ENCODE measurements at regions not wholly inside any gene's neighbourhood (a gene's known extent, or its start where the extent isn't known, plus 50 kb on each side); places are given as distances from the start of the nearest gene placed in this dataset.

- H3K9me3 Mint-ChIP-seq = peaks cover 0 to 4% (median 0%) of the 10 kb centered on the region in 7 donors
- DNase-seq (no peak), ATAC-seq (ENCODE audit: low read depth in 2 of 2) (no peak)
- H3K27me3 Mint-ChIP-seq = peaks cover 16% of the 10 kb centered on the region
- H3K4me3 Mint-ChIP-seq = no peak overlapping the region
- no peaks in the 10 kb centered on the region for H3K4me1 Mint-ChIP-seq
- peaks cover 7% of the 10 kb centered on the region for H3K27me3 ChIP-seq (ENCODE audit: control insufficient read depth, insufficient read depth, low read length)
- H3K4me3 ChIP-seq (ENCODE audit: low read depth, low read length) = no peak overlapping the region
- no peak overlapping the region for H3K27ac ChIP-seq (ENCODE audit: insufficient read depth, low read length, poor library complexity, severe bottlenecking)
- no peaks in the 10 kb centered on the region for H3K36me3 ChIP-seq (ENCODE audit: control insufficient read depth, insufficient read depth, low read length)
- H3K4me1 ChIP-seq (ENCODE audit: control insufficient read depth, insufficient read depth, low read length, poor library complexity, severe bottlenecking) = no peaks in the 10 kb centered on the region
- no peaks in the 10 kb centered on the region for H3K9me3 ChIP-seq (ENCODE audit: control insufficient read depth in 2 of 2, low read length in 2 of 2)
- H3K27ac Mint-ChIP-seq = no peak overlapping the region
- no peaks in the 10 kb centered on the region for H3K36me3 Mint-ChIP-seq
Observed at GRCh38 chr4:83677656-83678055, 141.7 kb downstream of the GPAT3 start.

GRCh38 chr4:83664741-83665140 lies 128.8 kb downstream of the GPAT3 start:
- H3K4me1 Mint-ChIP-seq = peaks cover 4 to 16% (median 6%) of the 10 kb centered on the region in 4 donors

GRCh38 chr4:83664071-83664470 lies 128.2 kb downstream of the GPAT3 start:
- no peaks in the 10 kb centered on the region for H3K4me1 ChIP-seq (ENCODE audit: control insufficient read depth, insufficient read depth, low read length, poor library complexity, severe bottlenecking)
- H3K27ac ChIP-seq (ENCODE audit: insufficient read depth, low read length, poor library complexity, severe bottlenecking) = no peak overlapping the region
- DNase-seq (no peak), ATAC-seq (ENCODE audit: low read depth in 2 of 2) (no peak)
- peaks cover 0 to 1% (median 0%) of the 10 kb centered on the region in 7 donors for H3K9me3 Mint-ChIP-seq
- H3K36me3 ChIP-seq (ENCODE audit: control insufficient read depth, insufficient read depth, low read length) = no peaks in the 10 kb centered on the region
- peaks cover 5% of the 10 kb centered on the region for H3K27me3 ChIP-seq (ENCODE audit: control insufficient read depth, insufficient read depth, low read length)
- H3K4me3 Mint-ChIP-seq = no peak overlapping the region
- peaks cover 4 to 18% (median 6%) of the 10 kb centered on the region in 4 donors for H3K4me1 Mint-ChIP-seq
- H3K36me3 Mint-ChIP-seq = no peaks in the 10 kb centered on the region
- peaks cover 9% of the 10 kb centered on the region for H3K27me3 Mint-ChIP-seq
- H3K27ac Mint-ChIP-seq = no peak overlapping the region
- H3K9me3 ChIP-seq (ENCODE audit: control insufficient read depth in 2 of 2, low read length in 2 of 2) = no peaks in the 10 kb centered on the region
- no peak overlapping the region for H3K4me3 ChIP-seq (ENCODE audit: low read depth, low read length)

More at GRCh38 chr4:83664741-83665140, 128.8 kb downstream of the GPAT3 start:
- Mint-ChIP-seq H3K4me3 (no peak overlapping the region), H3K36me3 (no peaks in the 10 kb centered on the region), H3K9me3 (peaks cover 0 to 1% (median 0%) of the 10 kb centered on the region in 7 donors), H3K27me3 (peaks cover 9% of the 10 kb centered on the region), H3K27ac (no peak overlapping the region)
- ATAC-seq (ENCODE audit: low read depth in 2 of 2) (no peak), DNase-seq (no peak)
- Histone ChIP-seq H3K4me1 (ENCODE audit: control insufficient read depth, insufficient read depth, low read length, poor library complexity, severe bottlenecking) (no peaks in the 10 kb centered on the region), H3K27me3 (ENCODE audit: control insufficient read depth, insufficient read depth, low read length) (peaks cover 5% of the 10 kb centered on the region), H3K4me3 (ENCODE audit: low read depth, low read length) (no peak overlapping the region), H3K9me3 (ENCODE audit: control insufficient read depth in 2 of 2, low read length in 2 of 2) (no peaks in the 10 kb centered on the region), H3K27ac (ENCODE audit: insufficient read depth, low read length, poor library complexity, severe bottlenecking) (no peak overlapping the region), H3K36me3 (ENCODE audit: control insufficient read depth, insufficient read depth, low read length) (no peaks in the 10 kb centered on the region)

GRCh38 chr4:83662204-83662603 lies 126.3 kb downstream of the GPAT3 start:
- Mint-ChIP-seq H3K4me1 (peaks cover 4 to 18% (median 6%) of the 10 kb centered on the region in 4 donors), H3K27me3 (peaks cover 5% of the 10 kb centered on the region), H3K36me3 (no peaks in the 10 kb centered on the region), H3K4me3 (no peak overlapping the region), H3K9me3 (peaks cover 0 to 1% (median 0%) of the 10 kb centered on the region in 7 donors), H3K27ac (peak overlapping the region in 1 of 3 donors; percentile 60)
- DNase-seq (no peak), ATAC-seq (ENCODE audit: low read depth in 2 of 2) (no peak)
- Histone ChIP-seq H3K4me3 (ENCODE audit: low read depth, low read length) (no peak overlapping the region), H3K4me1 (ENCODE audit: control insufficient read depth, insufficient read depth, low read length, poor library complexity, severe bottlenecking) (no peaks in the 10 kb centered on the region), H3K27ac (ENCODE audit: insufficient read depth, low read length, poor library complexity, severe bottlenecking) (no peak overlapping the region), H3K27me3 (ENCODE audit: control insufficient read depth, insufficient read depth, low read length) (peaks cover 5% of the 10 kb centered on the region), H3K9me3 (ENCODE audit: control insufficient read depth in 2 of 2, low read length in 2 of 2) (no peaks in the 10 kb centered on the region), H3K36me3 (ENCODE audit: control insufficient read depth, insufficient read depth, low read length) (no peaks in the 10 kb centered on the region)

GRCh38 chr4:83661359-83661758 lies 125.5 kb downstream of the GPAT3 start:
- Mint-ChIP-seq H3K36me3 (no peaks in the 10 kb centered on the region), H3K27ac (no peak overlapping the region), H3K4me1 (peaks cover 4 to 18% (median 6%) of the 10 kb centered on the region in 4 donors), H3K9me3 (peaks cover 0 to 1% (median 0%) of the 10 kb centered on the region in 7 donors), H3K27me3 (peaks cover 5% of the 10 kb centered on the region), H3K4me3 (no peak overlapping the region)
- no peak overlapping the region for H3K4me3 ChIP-seq (ENCODE audit: low read depth, low read length)
- no peak overlapping the region for H3K27ac ChIP-seq (ENCODE audit: insufficient read depth, low read length, poor library complexity, severe bottlenecking)
- no peaks in the 10 kb centered on the region for H3K36me3 ChIP-seq (ENCODE audit: control insufficient read depth, insufficient read depth, low read length)
- DNase-seq = no peak
- H3K27me3 ChIP-seq (ENCODE audit: control insufficient read depth, insufficient read depth, low read length) = peaks cover 2% of the 10 kb centered on the region
- no peak for ATAC-seq (ENCODE audit: low read depth in 2 of 2)
- no peaks in the 10 kb centered on the region for H3K4me1 ChIP-seq (ENCODE audit: control insufficient read depth, insufficient read depth, low read length, poor library complexity, severe bottlenecking)
- no peaks in the 10 kb centered on the region for H3K9me3 ChIP-seq (ENCODE audit: control insufficient read depth in 2 of 2, low read length in 2 of 2)

- H3K4me3 ChIP-seq (ENCODE audit: low read depth, low read length) = no peak overlapping the region
- peaks cover 4 to 18% (median 6%) of the 10 kb centered on the region in 4 donors for H3K4me1 Mint-ChIP-seq
- H3K27ac ChIP-seq (ENCODE audit: insufficient read depth, low read length, poor library complexity, severe bottlenecking) = no peak overlapping the region
- H3K9me3 Mint-ChIP-seq = peaks cover 0 to 1% (median 0%) of the 10 kb centered on the region in 7 donors
- no peaks in the 10 kb centered on the region for H3K36me3 Mint-ChIP-seq
- no peaks in the 10 kb centered on the region for H3K9me3 ChIP-seq (ENCODE audit: control insufficient read depth in 2 of 2, low read length in 2 of 2)
- peaks cover 5% of the 10 kb centered on the region for H3K27me3 Mint-ChIP-seq
- no peaks in the 10 kb centered on the region for H3K4me1 ChIP-seq (ENCODE audit: control insufficient read depth, insufficient read depth, low read length, poor library complexity, severe bottlenecking)
- no peaks in the 10 kb centered on the region for H3K36me3 ChIP-seq (ENCODE audit: control insufficient read depth, insufficient read depth, low read length)
- ATAC-seq (ENCODE audit: low read depth in 2 of 2) = peak; percentile 37 to 84
- peak in 2 of 3 donors; percentile 5 to 40 for DNase-seq
- H3K27me3 ChIP-seq (ENCODE audit: control insufficient read depth, insufficient read depth, low read length) = peaks cover 2% of the 10 kb centered on the region
- H3K4me3 Mint-ChIP-seq = no peak overlapping the region
- peak overlapping the region; percentile 7 to 32 (median 26) for H3K27ac Mint-ChIP-seq
Observed at GRCh38 chr4:83660578-83660977, 124.7 kb downstream of the GPAT3 start.

GRCh38 chr4:83658806-83659205 lies 122.9 kb downstream of the GPAT3 start:
- ATAC-seq (ENCODE audit: low read depth in 2 of 2) = no peak
- no peak overlapping the region for H3K4me3 Mint-ChIP-seq
- H3K36me3 Mint-ChIP-seq = no peaks in the 10 kb centered on the region
- peaks cover 4 to 18% (median 6%) of the 10 kb centered on the region in 4 donors for H3K4me1 Mint-ChIP-seq
- Histone ChIP-seq H3K9me3 (ENCODE audit: control insufficient read depth in 2 of 2, low read length in 2 of 2) (no peaks in the 10 kb centered on the region), H3K27ac (ENCODE audit: insufficient read depth, low read length, poor library complexity, severe bottlenecking) (no peak overlapping the region), H3K27me3 (ENCODE audit: control insufficient read depth, insufficient read depth, low read length) (peaks cover 2% of the 10 kb centered on the region), H3K36me3 (ENCODE audit: control insufficient read depth, insufficient read depth, low read length) (no peaks in the 10 kb centered on the region), H3K4me3 (ENCODE audit: low read depth, low read length) (no peak overlapping the region), H3K4me1 (ENCODE audit: control insufficient read depth, insufficient read depth, low read length, poor library complexity, severe bottlenecking) (no peaks in the 10 kb centered on the region)
- H3K27ac Mint-ChIP-seq = no peak overlapping the region
- DNase-seq = no peak
- peaks cover 0 to 1% (median 0%) of the 10 kb centered on the region in 7 donors for H3K9me3 Mint-ChIP-seq
- peaks cover 4% of the 10 kb centered on the region for H3K27me3 Mint-ChIP-seq

GRCh38 chr4:83657336-83657735 lies 121.4 kb downstream of the GPAT3 start:
- no peaks in the 10 kb centered on the region for H3K36me3 ChIP-seq (ENCODE audit: control insufficient read depth, insufficient read depth, low read length)
- Mint-ChIP-seq H3K27ac (no peak overlapping the region), H3K4me3 (no peak overlapping the region), H3K36me3 (no peaks in the 10 kb centered on the region), H3K27me3 (peaks cover 8% of the 10 kb centered on the region), H3K9me3 (peaks cover 0 to 1% (median 0%) of the 10 kb centered on the region in 7 donors), H3K4me1 (peaks cover 4 to 18% (median 6%) of the 10 kb centered on the region in 4 donors)
- no peak overlapping the region for H3K4me3 ChIP-seq (ENCODE audit: low read depth, low read length)
- H3K4me1 ChIP-seq (ENCODE audit: control insufficient read depth, insufficient read depth, low read length, poor library complexity, severe bottlenecking) = no peaks in the 10 kb centered on the region
- peaks cover under 1% of the 10 kb centered on the region for H3K27me3 ChIP-seq (ENCODE audit: control insufficient read depth, insufficient read depth, low read length)
- DNase-seq = no peak
- H3K27ac ChIP-seq (ENCODE audit: insufficient read depth, low read length, poor library complexity, severe bottlenecking) = no peak overlapping the region
- H3K9me3 ChIP-seq (ENCODE audit: control insufficient read depth in 2 of 2, low read length in 2 of 2) = no peaks in the 10 kb centered on the region
- no peak for ATAC-seq (ENCODE audit: low read depth in 2 of 2)

Data from CD4-positive, CD25-positive, alpha-beta regulatory T cell (primary cell).